HG03460 (cell line): ENCODE measurements at regions not wholly inside any gene's neighbourhood (a gene's known extent, or its start where the extent isn't known, plus 50 kb on each side); places are given as distances from the start of the nearest gene placed in this dataset.

Source experiments
- ATAC-seq: cut with Tn5 transposase; IDR thresholded peaks from one replicate; pipeline ENCODE4 v1.9.1; 2021; ENCODE audit not compliant: unreplicated experiment

DNA sequence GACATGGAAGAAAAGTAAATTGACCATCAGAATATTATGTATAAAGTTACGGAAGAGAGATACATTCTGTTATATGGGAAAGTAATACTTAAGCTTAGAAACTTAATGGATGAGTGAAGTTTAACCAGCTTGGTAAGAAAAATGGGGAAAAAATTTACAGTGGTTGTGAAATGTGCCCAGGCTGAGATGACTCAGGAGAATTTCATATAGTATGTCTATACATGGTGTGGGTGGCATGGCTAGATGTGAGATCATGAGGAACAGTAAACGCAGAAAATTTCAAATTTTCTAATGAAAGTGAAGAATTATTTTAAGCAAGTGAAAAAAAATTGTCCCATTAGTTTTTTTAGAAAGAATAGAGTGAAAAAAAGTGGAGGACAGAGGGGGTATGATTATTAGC lies 552.5 kb upstream of the SORCS1 start:
- ATAC-seq: no peak

DNA sequence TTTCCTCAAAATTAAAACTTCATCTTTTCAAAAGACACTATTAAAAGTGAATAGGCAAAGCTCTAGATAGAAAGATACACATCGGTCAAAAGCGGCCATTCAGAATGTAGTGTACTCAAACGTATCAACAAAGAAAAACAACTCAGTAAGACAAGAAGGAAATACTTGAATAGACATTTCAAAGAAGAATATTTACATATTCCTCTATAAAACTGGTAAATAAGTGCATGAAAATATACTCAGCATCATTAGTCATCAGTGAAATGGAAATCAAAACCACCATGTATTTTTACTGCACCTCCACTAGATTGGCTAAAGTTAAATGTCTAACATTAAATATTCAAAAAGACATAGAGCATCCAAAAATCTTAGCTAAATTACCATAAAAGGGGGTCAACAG lies 551.1 kb upstream of the SORCS1 start:
- no peak for ATAC-seq

DNA sequence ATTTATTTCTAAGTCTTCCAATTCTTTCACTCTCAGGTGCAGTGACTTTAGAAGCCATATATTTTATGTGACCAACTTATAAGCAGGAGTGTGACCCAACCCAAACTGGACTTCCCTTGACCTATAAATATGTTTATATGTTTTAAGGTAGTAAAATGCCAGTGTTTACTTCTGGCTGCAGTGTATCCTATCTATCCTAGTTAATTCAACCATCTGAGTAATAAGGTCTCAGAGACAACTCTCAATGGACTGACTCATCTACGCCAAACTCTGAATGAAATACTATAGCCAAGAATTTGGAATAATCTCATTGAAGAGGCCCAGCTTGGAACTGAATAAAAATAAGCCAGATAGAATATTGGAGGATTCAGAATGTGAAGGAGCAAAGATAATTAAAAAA lies 544.5 kb upstream of the SORCS1 start:
- no peak for ATAC-seq

DNA sequence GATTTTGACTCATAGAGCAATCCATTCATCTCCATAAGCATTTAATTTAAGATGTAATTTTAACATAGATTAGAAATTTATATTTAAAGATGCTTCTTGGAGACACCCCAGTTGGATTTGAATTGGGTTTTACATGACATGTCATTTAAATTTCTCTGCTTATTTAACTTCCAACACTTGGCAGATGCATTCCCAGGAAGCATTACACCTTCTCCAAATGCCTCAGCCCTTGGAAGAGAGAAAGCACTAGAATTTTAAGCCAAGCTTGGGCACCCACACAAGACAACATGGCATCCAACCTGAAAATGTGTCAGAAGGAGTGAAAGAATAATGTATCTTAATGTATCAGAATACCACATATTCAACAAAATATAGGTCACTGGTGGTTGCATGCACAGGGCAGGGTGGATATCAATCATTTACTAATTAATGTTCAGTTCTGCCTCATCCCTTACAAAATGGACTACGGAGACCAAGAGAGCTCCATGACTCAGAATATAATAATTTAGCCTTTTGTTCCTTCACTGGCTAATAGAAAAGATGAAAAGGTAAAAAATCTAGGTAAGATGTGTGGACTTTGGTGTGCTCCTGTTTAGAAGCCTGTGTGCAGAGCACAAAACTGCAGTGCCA lies 541.7 kb upstream of the SORCS1 start:
- ATAC-seq: no peak

DNA sequence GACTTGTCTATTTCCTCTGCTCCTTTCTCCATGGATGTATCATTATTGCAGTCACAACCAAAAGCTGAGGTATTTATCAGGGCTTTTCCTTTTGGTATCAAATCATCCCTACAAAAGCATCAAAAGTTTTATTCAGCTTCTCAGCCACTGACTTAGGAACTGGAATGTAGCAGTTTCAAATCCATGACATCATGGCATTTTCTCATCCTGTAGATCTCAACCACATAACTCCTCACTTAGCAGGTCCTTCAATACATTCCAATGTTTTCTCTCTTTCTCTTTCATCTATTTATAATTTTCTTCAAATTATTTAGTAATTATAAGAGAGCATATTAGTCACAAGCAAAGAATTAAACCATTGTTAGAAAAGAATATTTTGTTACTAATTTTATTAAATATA lies 537.4 kb upstream of the SORCS1 start:
- ATAC-seq: no peak

DNA sequence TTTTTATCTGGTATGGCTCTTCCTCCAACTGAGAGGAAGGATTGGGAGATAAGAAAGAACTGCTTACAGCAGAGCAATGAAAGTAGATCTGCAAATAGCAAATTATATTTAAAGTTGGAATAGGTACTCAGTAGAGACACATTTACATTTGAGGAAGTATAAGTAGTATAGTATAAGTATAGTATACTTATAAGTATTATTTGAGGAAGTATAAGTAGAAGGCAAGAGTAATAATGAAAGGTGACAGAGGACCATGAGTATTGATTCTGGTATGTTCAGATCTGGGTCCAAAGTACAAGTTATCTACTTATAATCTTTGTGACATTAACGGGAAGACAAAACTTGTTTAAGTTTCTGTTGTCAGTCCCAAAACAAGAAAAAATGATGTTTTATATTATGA lies 527.6 kb upstream of the SORCS1 start:
- ATAC-seq: no peak

DNA sequence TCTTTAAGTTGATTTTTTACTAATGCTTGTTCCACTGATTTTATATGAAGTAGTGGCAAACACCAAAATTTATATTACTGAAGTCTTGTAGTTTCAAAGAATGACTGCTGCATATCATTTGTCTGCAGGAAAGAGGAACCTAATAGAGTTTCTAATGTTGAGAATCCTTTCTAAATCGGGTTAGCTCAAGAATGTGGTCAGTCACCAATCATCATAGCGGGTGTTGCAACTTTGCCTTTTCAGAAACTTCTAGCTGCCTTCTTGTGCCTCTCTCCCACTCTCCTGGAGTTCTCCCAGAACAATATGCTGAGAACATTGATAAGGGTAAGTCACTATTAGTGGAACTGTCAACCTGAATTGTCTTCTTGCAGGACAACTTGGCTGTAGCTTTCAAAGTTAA lies 524.8 kb upstream of the SORCS1 start:
- no peak for ATAC-seq

DNA sequence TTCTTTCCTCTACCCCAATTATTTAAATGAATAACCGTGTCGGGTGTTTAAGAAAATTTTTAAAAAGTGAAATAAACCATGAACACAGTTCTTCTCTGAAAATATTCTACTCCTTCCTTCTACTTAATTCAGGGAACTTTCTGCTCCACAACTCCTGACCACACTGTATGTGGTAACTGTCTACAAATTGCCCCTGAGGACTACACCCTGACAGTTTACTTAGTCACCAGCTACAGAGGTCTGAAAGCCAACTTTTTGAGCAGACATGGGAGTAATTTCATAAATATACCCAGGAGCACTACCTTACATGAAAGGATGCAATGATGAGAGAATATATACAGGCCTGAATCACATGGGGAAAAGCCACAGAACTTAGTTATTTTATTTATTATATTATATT lies 523.2 kb upstream of the SORCS1 start:
- no peak for ATAC-seq

DNA sequence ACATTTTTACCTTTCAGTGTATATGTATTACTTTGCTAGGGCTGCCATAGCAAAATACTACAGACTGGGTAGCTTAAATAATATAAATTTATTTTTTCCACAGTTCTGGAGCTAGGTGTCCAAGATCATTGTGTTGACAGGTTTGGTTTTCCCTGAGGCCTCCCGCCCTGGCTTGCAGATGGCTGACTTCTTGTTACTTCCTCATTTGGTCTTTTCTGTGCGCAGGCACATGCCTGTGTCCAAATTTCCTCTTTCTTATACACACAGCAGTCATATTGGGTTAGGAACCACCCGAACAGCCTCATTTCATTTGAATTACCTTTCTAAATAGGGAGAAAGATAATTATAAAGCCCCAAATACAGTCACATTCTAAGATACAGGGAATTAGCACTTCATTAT lies 521.6 kb upstream of the SORCS1 start:
- ATAC-seq: no peak

DNA sequence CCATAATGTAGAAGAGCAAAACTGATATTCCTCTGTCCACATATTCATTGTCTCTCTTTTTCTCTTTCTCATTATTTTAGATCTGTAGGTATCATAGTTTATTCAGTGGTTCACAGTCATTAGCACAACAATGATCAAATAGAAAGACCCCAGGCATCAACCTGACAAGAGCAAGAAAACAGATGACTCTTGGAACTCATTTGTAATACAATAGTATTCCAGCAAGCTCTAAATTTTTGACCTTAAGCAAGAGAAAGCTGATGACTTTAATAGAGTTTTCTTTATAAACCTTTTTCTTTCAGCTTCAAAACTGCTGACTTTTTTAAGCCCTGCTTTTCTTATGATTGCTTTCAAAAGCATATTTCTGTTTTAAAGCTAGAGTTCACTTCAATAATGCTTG lies 507.5 kb upstream of the SORCS1 start:
- no peak for ATAC-seq

DNA sequence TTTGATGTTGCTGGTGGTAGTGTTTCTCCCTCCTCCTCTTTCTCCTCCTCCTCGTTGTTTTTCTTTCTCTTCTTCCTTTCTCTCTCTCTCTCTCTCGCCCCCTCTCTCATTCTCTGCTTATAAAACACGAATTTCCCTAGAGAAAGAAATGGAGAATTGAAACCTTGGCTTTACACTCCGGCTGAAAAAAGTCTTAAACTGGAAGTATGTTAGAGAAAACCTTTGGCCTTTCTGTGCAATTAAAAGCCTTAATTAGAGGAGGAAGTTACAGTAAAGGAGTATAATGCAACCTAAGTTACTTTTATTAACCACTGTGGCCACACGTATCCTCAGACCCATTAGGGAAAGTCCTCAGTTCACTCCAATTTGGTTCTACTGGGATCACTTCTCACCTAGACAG lies 501.7 kb upstream of the SORCS1 start:
- no peak for ATAC-seq

DNA sequence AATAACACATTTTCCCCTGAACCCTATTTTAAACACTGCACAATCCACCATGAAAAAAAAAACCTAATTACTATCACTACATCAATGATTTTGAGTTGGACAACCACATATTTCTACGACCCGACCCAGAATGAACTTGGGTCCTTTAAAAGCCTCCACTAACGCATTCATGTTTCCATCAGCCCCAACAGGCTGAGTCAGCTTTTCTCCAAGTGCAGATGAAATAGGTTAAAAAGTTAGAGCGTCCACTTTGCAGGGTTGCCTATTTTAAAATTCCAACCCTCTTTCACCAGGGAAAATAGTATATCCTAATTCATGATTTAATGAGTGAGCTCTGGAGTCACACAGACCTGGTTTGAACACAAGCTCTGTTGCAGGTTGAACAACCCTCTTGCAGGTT lies 501.0 kb upstream of the SORCS1 start:
- ATAC-seq: no peak

DNA sequence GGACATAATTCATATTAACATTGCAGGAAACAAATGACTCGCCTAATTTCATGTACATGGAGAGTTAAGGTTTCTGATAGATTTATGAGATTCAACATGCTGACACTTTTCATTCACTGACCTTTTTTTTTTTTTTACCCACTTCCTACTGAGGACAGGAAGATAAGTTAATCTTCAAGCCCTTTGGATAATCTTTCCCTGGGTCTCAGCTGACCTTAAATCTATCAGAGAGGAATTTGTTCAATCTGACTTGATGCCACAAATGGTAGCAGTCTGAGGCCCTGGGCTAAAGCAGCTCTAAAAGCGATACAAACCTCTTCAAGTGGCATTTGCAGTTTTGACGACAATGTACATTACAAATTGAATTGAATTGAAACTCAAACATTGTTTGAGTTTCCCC lies 493.3 kb upstream of the SORCS1 start:
- no peak for ATAC-seq

DNA sequence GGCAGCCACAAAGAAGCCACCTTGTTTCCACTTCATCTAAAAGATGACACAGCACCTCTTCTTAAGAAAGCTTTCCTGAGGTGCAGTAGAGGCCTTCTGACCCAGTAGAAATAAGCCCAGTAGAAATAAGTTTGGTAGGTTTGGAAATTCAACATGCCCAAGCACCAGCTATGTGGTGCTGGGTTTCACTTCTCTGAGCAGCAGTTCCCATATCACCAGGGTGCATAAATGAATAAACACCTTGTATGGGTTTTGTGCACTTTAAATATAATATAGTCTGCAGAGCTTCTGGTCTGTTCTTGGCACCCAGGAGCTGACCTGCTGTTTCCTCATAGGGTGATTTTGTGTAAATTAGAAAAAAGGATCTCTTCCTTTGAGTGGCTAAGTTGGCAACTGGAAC lies 492.4 kb upstream of the SORCS1 start:
- ATAC-seq: no peak

DNA sequence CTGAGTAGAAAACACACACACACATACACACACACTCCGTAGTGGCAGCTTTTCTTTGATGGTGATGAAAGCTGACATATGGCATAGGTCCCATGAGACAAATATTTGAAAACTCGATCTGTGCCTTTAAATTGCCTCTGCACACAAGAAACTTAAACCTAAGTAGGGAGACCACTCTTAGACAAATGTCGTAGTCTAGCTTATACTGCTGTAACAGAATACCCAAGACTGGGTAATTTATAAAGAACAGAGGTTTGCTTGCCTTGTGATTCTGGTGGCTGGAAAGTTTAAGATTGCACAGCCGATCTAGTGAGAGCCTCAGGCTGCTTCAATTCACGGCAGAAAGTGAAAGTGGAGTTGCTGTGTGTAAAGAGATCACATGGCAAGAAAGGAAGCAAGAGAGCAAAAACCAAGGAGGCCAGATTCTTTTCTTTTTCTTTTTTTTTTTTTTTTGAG lies 489.4 kb upstream of the SORCS1 start:
- peak; percentile 74 for ATAC-seq

DNA sequence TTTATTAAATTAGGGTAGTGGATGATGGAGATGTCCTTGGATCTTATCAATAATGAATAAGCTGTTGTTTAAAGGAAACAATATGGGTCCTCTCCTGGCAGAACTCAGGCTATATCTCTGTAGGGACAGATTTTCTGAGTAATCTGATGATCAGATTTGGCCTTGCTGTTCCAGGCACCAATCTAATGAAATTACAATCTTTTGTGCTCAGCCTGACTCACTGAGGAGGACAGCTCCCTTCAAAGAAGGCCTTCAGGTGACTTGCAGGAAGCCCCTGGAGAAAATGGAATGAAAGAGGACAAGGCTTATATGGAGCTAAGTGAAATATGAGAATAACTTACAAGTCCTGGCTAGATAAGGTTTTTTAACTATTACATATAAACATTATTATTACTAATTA lies 486.4 kb upstream of the SORCS1 start:
- no peak for ATAC-seq

DNA sequence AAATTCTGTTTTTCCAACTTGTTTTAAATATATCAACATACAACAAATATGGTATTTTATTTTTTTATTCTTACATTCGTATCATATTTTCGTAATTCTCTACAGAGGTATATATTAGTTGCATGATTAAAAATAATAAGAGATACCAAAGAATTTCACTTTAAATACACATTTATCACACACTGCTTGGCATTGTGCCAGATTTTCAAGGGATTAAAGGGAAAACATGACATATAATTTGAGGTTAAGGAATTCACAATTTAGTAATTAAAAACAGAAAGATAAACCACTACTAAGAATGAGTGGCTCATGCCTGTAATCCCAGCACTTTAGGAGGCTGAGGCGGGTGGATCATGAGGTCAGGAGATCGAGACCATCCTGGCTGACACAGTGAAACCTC lies 484.7 kb upstream of the SORCS1 start:
- ATAC-seq: no peak

DNA sequence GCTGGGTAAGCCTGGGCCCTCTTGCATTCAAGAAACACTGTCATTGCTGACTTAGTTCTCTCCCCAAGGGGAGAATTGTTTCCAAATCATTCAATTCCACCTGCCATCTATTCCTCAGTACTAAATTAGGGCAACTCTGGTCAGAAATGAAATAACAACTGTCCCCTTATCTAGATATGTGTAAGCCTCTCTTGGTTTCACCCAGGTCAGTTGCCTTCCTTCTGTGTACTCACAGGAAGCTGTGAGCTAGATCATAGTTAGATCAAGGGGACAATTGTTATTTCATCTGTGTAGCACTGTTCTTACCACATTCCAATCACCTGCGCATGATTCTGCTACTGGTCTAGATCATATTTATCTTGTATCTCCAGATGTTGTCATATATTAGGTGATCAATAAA lies 483.0 kb upstream of the SORCS1 start:
- ATAC-seq: no peak

DNA sequence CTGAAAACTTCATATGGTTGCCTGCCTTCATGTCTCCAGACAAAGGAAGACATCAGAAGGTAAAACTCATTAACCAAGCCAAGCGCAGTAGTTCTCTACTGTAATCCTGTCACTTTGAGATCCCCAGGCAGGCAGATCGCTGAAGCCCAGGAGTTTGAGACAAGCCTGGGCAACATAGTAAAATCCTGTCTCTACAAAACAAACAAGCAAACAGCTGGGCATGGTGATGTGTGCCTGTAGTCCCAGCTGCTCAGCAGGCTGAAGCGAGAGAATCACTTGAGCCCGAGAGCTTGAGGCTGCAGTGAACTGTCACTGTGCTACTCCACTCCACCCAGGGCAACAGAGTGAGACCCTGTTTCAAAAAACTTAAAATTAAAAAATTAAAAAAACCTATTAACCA lies 467.4 kb upstream of the SORCS1 start:
- no peak for ATAC-seq

DNA sequence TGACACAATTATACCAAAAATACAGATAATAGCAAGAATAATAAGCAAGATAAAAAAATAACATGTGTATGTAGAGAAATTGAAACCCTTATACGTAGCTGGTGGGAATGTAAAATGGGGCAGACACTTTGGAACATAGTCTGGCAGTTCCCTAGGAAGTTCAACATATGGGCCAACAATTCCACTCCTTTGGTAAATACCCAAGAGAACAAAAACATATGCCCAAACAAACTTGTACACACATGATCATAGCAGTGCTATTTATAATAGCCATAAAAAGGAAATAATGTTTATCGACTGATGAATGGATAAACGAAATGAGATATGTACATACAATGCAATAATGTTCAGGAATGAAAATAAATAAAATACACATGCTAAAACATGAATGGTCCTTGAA lies 462.4 kb upstream of the SORCS1 start:
- ATAC-seq: no peak

DNA sequence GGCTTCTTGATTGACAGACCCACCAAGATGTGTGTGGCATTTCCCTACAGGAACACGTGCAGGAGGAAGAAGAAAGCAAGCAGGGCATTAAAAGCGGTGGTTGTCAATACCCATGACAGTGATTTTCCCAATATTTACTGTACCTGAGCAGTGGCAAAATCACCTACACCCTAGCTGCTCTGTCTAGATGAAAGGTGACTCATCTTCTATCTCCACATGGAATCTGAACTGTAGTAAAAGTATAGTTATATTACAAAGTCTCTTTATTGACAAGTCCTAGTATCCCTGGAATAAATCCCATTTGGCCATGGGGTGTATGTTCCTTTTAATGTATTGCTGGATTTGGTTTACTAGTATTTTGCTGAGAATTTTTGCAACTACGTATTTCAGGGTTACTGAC lies 458.8 kb upstream of the SORCS1 start:
- ATAC-seq: no peak

DNA sequence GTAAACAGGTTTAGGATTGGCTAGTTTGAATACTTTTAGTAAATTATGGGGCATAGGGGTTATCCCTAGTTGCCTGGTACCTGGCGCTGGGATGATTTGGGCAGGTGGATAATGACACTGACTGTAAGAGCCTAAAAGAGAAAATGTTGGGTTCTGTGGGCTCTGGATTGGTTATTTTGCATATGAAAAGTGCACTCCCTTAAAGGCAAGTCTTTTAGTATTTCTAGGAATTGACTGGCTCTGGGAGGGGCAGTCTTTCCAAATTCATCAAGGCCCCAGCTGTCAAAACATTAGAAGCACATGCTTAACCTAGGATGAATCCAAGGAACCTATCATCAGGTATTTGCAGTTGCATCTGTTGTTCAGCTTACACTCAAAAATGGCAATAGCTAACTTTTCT lies 454.6 kb upstream of the SORCS1 start:
- ATAC-seq: no peak

DNA sequence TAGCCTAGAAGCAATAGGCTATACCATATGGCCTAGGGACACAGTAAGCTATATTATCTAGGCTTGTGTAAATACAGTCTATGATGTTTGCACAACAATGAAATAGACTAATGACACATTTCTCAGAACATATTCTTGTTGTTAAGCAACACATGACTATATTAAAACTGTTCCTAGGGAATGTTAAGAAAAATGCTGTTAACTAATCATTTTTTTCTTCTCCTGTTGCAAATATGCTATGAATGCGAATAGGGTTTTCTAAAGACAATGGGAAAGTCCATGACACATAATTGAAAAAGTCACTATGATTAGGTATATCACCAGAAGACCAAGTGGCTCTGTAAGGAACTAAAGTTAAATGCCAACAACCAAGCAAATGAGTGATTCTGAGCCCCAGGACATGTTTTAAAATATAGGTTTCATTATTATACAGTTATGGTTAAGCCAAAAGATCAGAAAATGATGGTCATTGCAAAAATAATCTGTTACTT lies 454.0 kb upstream of the SORCS1 start:
- no peak for ATAC-seq
